Cardiac fibroblast (primary cell): ENCODE measurements at regions not wholly inside any gene's neighbourhood (a gene's known extent, or its start where the extent isn't known, plus 50 kb on each side); places are given as distances from the start of the nearest gene placed in this dataset.

Source experiments
- DNase-seq, 2 donors: peaks; one replicate each; pipeline versions ENCODE4 v3.0.0 to v3.0.0-alpha.2; 2010; ENCODE audit warnings: low read depth in 2 of 2
- H3K4me3 ChIP-seq, 2 donors: replicated peaks in 1 of 2; 1 replicate in 1 of 2; 2 replicates in 1 of 2; pipeline ENCODE4 v1.5.1; 2011; ENCODE audit warnings: low read depth in 2 of 2, low read length in 2 of 2, mild to moderate bottlenecking in 2 of 2, moderate library complexity in 1 of 2
- TF ChIP-seq, protein P1 (sequence below): IDR thresholded peaks from one replicate; pipeline ENCODE4 v1.5.1; 2011; ENCODE audit warnings: low read depth, mild to moderate bottlenecking, low read length, inconsistent platforms

DNA sequence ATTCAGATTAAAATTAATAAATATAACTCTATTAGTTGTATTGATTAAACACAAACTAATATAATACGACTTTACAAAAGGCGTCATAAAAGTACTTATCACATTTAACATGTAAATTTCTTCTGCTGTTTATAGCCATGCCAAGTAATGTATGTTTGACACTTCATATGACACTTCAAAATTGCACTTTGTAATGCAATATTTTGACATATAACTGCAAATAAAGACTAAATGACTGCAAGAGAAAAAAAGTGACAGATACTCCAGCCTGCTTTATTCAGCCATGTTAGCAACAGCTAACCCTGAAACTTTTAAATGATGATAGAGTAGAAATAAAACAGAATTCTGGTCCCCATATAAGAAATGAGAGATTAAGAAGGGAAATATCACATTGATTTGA is 1238.0 kb downstream of the MRPL39 start:
- no peak overlapping the region for H3K4me3 ChIP-seq
- TF ChIP-seq, protein P1, sequence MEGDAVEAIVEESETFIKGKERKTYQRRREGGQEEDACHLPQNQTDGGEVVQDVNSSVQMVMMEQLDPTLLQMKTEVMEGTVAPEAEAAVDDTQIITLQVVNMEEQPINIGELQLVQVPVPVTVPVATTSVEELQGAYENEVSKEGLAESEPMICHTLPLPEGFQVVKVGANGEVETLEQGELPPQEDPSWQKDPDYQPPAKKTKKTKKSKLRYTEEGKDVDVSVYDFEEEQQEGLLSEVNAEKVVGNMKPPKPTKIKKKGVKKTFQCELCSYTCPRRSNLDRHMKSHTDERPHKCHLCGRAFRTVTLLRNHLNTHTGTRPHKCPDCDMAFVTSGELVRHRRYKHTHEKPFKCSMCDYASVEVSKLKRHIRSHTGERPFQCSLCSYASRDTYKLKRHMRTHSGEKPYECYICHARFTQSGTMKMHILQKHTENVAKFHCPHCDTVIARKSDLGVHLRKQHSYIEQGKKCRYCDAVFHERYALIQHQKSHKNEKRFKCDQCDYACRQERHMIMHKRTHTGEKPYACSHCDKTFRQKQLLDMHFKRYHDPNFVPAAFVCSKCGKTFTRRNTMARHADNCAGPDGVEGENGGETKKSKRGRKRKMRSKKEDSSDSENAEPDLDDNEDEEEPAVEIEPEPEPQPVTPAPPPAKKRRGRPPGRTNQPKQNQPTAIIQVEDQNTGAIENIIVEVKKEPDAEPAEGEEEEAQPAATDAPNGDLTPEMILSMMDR, result no peak
- DNase-seq, result no peak

DNA sequence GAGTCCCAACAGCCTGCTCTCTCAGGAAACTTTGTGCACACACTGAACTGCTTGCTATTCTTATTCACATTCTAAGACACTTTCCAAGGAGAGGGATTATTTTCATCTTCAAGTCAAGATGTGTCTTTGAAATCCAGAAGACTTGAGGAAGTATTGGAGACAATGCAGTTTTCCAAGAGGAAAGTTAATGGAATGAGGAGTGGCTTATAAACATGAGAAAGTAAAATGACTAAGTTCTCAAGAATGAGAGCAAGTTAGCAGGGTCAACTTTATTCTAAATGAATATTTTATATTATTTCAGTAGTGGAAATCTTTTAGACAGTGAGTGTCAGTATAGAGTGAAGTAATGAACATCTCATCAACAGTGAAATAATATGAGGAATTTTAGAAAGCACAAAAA is 1239.3 kb downstream of the MRPL39 start:
- DNase-seq, result peak in 1 of 2 donors; percentile 2
- TF ChIP-seq, protein P1, result no peak

DNA sequence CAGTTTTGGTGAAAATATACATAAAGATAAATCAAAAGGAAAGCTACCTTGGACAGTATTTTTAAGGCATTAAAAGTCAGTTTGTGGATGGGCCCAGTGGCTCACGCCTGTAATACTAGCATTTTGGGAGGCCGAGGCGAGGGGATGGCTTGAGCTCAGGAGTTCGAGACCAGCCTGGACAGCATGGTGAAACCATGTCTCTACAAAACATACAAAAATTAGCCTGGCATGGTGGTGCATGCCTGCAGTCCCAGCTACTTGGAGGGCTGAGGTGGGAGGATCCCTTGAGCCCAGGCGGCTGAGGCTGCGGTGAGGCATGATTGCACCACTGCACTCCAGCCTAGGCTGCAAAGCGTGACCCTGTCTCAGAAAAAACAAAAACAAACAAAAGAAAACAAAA is 1253.8 kb downstream of the MRPL39 start:
- DNase-seq, result no peak
- H3K4me3 ChIP-seq, result no peak overlapping the region
- TF ChIP-seq, protein P1, result no peak

More for the DNA sequence above, 1239.3 kb downstream of the MRPL39 start:
- no peak overlapping the region for H3K4me3 ChIP-seq

DNA sequence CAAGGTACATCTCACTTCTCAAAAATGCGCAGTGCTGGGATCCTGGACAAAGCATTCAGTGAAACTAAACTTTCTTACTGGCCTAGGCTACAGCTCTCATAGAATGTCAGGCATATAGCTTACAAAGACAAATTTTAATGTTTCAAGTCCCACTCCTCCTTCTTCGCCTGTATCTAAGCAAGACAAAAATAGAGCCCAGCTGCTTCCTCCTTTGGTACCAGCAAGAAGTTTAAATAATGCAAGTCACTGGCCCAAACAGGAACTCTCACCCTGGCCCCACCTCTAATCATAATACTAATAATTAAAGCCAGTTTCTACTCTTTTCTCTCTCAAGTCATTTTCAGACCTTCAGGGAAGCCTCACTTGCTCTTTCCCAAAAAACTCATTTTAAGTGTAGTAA is 1267.9 kb downstream of the MRPL39 start:
- DNase-seq, result no peak
- no peak overlapping the region for H3K4me3 ChIP-seq
- TF ChIP-seq, protein P1, result no peak

GRCh38 chr21:24336491-24336890 is 1270.8 kb downstream of the MRPL39 start:
- H3K4me3 ChIP-seq, result no peak overlapping the region
- TF ChIP-seq, protein P1, result no peak
- DNase-seq, result no peak

- no peak for DNase-seq
- H3K4me3 ChIP-seq, result no peak overlapping the region
- TF ChIP-seq, protein P1, result no peak
These were observed 1283.7 kb downstream of the MRPL39 start for GRCh38 chr21:24323536-24323935.

- DNase-seq, result no peak
- H3K4me3 ChIP-seq, result no peak overlapping the region
- TF ChIP-seq, protein P1, result no peak
These were observed 1290.9 kb downstream of the MRPL39 start for GRCh38 chr21:24316277-24316922.
